HEK293 (cell line): ENCODE measurements at regions not wholly inside any gene's neighbourhood (a gene's known extent, or its start where the extent isn't known, plus 50 kb on each side); places are given as distances from the start of the nearest gene placed in this dataset.

ENCODE experiments used
- CTCF ChIP-seq: fragments of 450-650 bp; formaldehyde crosslinking; IDR thresholded peaks from 2 replicates; pipeline ENCODE4 v1.5.1; 2016; ENCODE audit warnings: missing biosample characterization, missing genetic modification characterization
- ZEB2 ChIP-seq: fragments of 450-650 bp; formaldehyde crosslinking; IDR thresholded peaks from 2 replicates; pipeline ENCODE4 v1.5.1; 2016; ENCODE audit warnings: missing biosample characterization, missing genetic modification characterization
- ZNF223 ChIP-seq: fragments of 450-650 bp; formaldehyde crosslinking; IDR thresholded peaks from 2 replicates; pipeline ENCODE4 v1.5.1; 2016; ENCODE audit warnings: missing biosample characterization, missing genetic modification characterization

- TF ChIP-seq CTCF (tag by site-specific recombination) (no peak), ZEB2 (no peak), ZNF223 (tag by site-specific recombination) (no peak)
These were observed 1019.2 kb downstream of the TTLL7 start for GRCh38 chr1:82979593-82980236.
